Endothelial cell (in vitro differentiated cells): ENCODE measurements at regions not wholly inside any gene's neighbourhood (a gene's known extent, or its start where the extent isn't known, plus 50 kb on each side); places are given as distances from the start of the nearest gene placed in this dataset.

Experiments
- DNase-seq: peaks from one replicate; pipeline ENCODE4 v3.0.0; 2021; ENCODE audit warnings: low spot score
- H3K27ac Mint-ChIP-seq: one replicate; pipeline ENCODE4 v1.8.0; 2021; ENCODE audit warnings: mixed read lengths, inconsistent platforms; ENCODE audit not compliant: unreplicated experiment
- H3K27me3 Mint-ChIP-seq: one replicate; pipeline ENCODE4 v1.8.0; 2021; ENCODE audit warnings: mild to moderate bottlenecking, moderate library complexity, mixed read lengths, inconsistent platforms; ENCODE audit not compliant: unreplicated experiment
- H3K36me3 Mint-ChIP-seq: one replicate; pipeline ENCODE4 v1.8.0; 2021; ENCODE audit warnings: mild to moderate bottlenecking, low read depth, mixed read lengths, inconsistent platforms; ENCODE audit not compliant: unreplicated experiment
- H3K4me1 Mint-ChIP-seq: one replicate; pipeline ENCODE4 v1.8.0; 2021; ENCODE audit warnings: mild to moderate bottlenecking, mixed read lengths, inconsistent platforms; ENCODE audit not compliant: unreplicated experiment
- H3K4me3 Mint-ChIP-seq: one replicate; pipeline ENCODE4 v1.8.0; 2021; ENCODE audit warnings: mild to moderate bottlenecking, mixed read lengths, inconsistent platforms; ENCODE audit not compliant: unreplicated experiment
- H3K9me3 Mint-ChIP-seq: one replicate; pipeline ENCODE4 v1.8.0; 2021; ENCODE audit warnings: mixed read lengths, inconsistent platforms; ENCODE audit not compliant: unreplicated experiment
- TF ChIP-seq, protein P1 (sequence below): fragments of 200-600 bp; sonication (generic); IDR thresholded peaks from one replicate; pipeline ENCODE4 v1.5.0; 2021; ENCODE audit warnings: antibody characterized with exemption; ENCODE audit not compliant: unreplicated experiment

DNA sequence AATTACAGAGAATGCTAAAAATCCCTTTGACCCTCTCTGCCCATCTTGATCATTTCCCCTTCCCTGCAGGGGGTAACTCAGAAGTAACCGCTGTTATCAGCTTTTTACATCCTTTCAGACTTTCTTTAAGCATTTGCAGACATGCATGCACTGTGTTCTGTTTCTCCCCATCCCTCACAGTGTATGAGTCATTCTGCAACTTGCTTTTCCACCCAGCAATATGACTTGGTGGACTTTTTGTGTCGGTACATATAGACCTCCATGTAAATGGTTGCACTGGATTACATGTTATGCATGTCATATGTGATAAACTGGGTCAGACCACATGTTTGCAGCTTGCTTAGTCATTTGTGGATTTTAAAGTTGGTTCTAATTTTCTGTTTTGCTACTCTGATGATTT is 87.7 kb upstream of the NECTIN1 start:
- Mint-ChIP-seq H3K4me3 (no peak overlapping the region), H3K36me3 (no peaks in the 10 kb centered on the region), H3K27me3 (peaks cover 2% of the 10 kb centered on the region), H3K4me1 (peaks cover 22% of the 10 kb centered on the region), H3K9me3 (no peaks in the 10 kb centered on the region), H3K27ac (no peak overlapping the region)
- no peak for DNase-seq
- TF ChIP-seq, protein P1, sequence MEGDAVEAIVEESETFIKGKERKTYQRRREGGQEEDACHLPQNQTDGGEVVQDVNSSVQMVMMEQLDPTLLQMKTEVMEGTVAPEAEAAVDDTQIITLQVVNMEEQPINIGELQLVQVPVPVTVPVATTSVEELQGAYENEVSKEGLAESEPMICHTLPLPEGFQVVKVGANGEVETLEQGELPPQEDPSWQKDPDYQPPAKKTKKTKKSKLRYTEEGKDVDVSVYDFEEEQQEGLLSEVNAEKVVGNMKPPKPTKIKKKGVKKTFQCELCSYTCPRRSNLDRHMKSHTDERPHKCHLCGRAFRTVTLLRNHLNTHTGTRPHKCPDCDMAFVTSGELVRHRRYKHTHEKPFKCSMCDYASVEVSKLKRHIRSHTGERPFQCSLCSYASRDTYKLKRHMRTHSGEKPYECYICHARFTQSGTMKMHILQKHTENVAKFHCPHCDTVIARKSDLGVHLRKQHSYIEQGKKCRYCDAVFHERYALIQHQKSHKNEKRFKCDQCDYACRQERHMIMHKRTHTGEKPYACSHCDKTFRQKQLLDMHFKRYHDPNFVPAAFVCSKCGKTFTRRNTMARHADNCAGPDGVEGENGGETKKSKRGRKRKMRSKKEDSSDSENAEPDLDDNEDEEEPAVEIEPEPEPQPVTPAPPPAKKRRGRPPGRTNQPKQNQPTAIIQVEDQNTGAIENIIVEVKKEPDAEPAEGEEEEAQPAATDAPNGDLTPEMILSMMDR: no peak

DNA sequence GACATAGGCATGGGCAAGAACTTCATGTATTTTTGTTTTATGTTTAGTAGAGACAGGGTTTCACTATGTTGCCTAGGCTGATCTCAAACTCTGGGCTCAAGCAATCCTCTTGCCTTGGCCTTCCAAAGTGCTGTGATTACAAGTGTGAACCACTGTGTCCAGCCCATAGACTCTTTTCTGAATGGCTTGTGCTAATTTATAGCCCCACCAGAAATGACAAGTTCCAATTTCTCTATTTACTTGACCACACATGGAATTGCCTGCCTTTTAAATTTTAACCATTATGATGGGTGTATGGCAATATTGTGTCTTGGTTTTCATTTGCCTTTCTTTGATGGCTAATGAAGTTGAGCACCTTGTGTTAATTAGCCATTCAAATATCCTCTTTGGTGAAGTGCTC is 85.8 kb upstream of the NECTIN1 start:
- no peak overlapping the region for H3K4me3 Mint-ChIP-seq
- no peaks in the 10 kb centered on the region for H3K9me3 Mint-ChIP-seq
- peaks cover 2% of the 10 kb centered on the region for H3K27me3 Mint-ChIP-seq
- peaks cover 22% of the 10 kb centered on the region for H3K4me1 Mint-ChIP-seq
- TF ChIP-seq, protein P1: no peak
- H3K36me3 Mint-ChIP-seq: no peaks in the 10 kb centered on the region
- DNase-seq: no peak
- no peak overlapping the region for H3K27ac Mint-ChIP-seq

DNA sequence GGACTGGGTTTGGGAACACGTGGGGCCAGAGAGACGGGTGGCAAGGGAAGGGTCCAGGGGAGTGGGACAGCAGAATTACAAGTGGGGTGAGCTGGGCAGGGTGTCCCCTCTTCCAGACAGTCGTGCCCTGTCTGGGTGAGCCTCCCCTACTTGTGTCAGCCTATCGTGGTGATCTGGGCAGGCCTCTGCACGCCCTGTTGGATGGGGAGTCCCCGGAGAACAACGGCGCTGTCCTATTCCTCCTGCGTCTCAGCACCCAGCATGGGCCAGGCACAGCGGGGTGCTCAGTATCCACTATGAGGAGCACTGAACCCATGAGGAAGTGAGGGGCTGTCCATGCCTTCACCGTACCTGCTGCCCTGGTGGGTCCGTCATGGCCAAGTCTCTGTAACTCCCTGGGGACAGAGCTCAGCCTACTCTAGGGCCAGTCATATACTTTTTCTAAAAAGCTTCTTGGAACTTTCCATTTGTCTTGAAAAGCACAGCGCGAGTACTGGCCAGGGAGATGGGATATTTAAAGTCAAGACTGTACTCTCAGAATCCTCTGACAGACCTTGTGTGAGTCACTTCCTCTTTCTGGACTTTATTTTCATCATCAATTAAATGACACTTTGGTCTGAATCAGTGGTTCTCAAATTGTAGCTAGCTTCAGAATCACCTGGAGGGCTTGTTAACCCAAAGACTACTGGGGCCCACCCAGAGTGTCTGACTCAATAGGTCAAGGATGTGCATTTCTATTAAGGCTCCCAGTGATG is 81.7 kb upstream of the NECTIN1 start:
- no peak for DNase-seq
- no peaks in the 10 kb centered on the region for H3K9me3 Mint-ChIP-seq
- H3K4me1 Mint-ChIP-seq: no peaks in the 10 kb centered on the region
- H3K4me3 Mint-ChIP-seq: no peak overlapping the region
- TF ChIP-seq, protein P1: no peak
- no peaks in the 10 kb centered on the region for H3K36me3 Mint-ChIP-seq
- no peak overlapping the region for H3K27ac Mint-ChIP-seq
- peaks cover 5% of the 10 kb centered on the region for H3K27me3 Mint-ChIP-seq

DNA sequence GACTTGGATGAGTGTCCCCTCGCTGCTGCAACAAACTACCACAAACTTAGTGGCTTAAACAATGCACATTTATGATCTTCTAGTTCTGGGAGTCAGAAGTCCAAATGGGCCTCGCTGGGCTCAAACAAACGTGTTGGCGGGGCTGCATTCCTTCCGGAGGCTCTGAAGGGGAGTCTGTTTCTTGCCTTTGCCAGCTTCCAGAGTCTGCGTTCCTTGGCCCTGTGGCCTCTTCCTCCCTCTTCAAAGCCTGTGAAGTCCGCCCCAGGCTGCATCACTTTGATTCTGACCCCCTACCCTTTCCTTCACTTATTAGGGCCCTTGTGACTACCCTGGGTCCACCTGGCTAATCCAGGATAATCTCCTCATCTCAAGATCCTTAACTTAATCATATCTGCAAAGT is 80.3 kb upstream of the NECTIN1 start:
- Mint-ChIP-seq H3K27me3 (peaks cover 5% of the 10 kb centered on the region), H3K36me3 (no peaks in the 10 kb centered on the region), H3K4me3 (no peak overlapping the region), H3K4me1 (no peaks in the 10 kb centered on the region), H3K27ac (no peak overlapping the region), H3K9me3 (no peaks in the 10 kb centered on the region)
- TF ChIP-seq, protein P1: no peak
- no peak for DNase-seq

DNA sequence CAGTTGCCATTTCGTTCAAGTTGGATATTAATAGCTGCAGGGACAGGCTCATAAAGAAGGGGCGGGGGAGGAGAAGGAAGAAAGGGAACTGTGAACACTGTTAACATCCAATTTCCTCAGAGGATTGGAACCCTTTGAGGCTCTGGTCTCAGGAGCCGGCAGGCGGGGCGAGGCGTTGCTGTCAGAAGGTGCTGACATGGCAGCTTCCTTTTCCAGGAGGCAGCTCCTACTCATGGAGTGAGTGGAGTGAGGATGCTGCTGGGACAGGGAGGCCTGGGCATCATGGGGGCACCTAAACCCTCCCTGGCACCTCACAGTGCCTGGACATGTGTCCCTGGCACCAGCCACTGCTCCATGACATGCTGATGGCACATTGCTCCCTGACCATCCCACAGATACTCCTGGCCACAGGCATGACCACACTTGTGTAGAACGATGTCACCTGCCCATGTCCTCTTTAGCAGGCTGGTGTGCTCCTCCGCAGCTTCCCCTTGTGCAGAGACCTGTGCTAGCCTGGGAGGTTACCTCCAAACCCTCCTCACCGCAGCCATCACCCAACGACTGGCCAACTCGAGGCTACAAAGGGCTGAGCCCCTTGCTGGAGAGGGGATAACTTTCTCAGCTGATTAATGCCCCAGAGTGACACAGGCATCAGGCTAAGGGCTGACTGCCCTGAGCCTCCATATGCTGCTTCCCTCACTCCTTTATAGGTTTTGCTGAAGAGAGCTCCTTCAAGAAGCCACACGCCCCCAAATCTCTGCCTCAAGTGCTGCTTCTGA is 79.6 kb upstream of the NECTIN1 start:
- DNase-seq: no peak
- Mint-ChIP-seq H3K36me3 (no peaks in the 10 kb centered on the region), H3K4me3 (no peak overlapping the region), H3K9me3 (no peaks in the 10 kb centered on the region), H3K4me1 (no peaks in the 10 kb centered on the region), H3K27ac (no peak overlapping the region), H3K27me3 (peaks cover 5% of the 10 kb centered on the region)
- TF ChIP-seq, protein P1: no peak
